Upper lobe of left lung (tissue), 6 donors: ENCODE measurements at regions not wholly inside any gene's neighbourhood (a gene's known extent, or its start where the extent isn't known, plus 50 kb on each side); places are given as distances from the start of the nearest gene placed in this dataset.

ENCODE experiments used
- ATAC-seq, 2 donors: fragments of 200-7000 bp; cut with Tn5 transposase; one replicate each; pipeline ENCODE4 v1.9.1; 2022; ENCODE audit warnings: mild to moderate bottlenecking in 2 of 2, moderate library complexity in 2 of 2; ENCODE audit not compliant: low FRiP score in 2 of 2
- DNase-seq, 2 donors: peaks; one replicate each; pipeline ENCODE4 v3.0.0-alpha.2; 2019 to 2020
- H3K27ac ChIP-seq, 4 donors: fragments of 200-600 bp; sonication (generic); one replicate each; pipeline ENCODE4 v1.5.1; 2016 to 2019
- H3K27me3 ChIP-seq, 4 donors: fragments of 200-600 bp; sonication (generic); one replicate each; pipeline ENCODE4 v1.5.1; 2017 to 2019
- H3K36me3 ChIP-seq, 4 donors: fragments of 200-600 bp; sonication (generic); one replicate each; pipeline ENCODE4 v1.5.1; 2016 to 2019
- H3K4me1 ChIP-seq, 4 donors: fragments of 200-600 bp; sonication (generic); one replicate each; pipeline ENCODE4 v1.5.1; 2018 to 2019
- H3K4me3 ChIP-seq, 4 donors: fragments of 200-600 bp; sonication (generic); one replicate each; pipeline ENCODE4 v1.5.1; 2017 to 2019; ENCODE audit warnings: mild to moderate bottlenecking in 2 of 4, moderate library complexity in 1 of 4
- H3K9me3 ChIP-seq, 4 donors: fragments of 200-600 bp; sonication (generic); one replicate each; pipeline ENCODE4 v1.5.1; 2018 to 2019
- CTCF ChIP-seq, 6 experiments: fragments of 450-650 bp in 4 of 6; fragments of 200-600 bp in 2 of 6; sonication (generic) in 2 of 6; IDR thresholded peaks; one replicate each; pipeline ENCODE4 v1.5.1; 2016 to 2019; ENCODE audit warnings: antibody characterized with exemption in 6 of 6
- EP300 ChIP-seq, 4 donors: sonication (generic); formaldehyde crosslinking; IDR thresholded peaks; one replicate each; pipeline ENCODE4 v1.5.1; 2017; ENCODE audit warnings: antibody characterized with exemption in 4 of 4, control low read depth in 2 of 4
- POLR2A ChIP-seq, 4 donors: fragments of 450-650 bp; IDR thresholded peaks; one replicate each; pipeline ENCODE4 v1.5.1; 2016 to 2017; ENCODE audit warnings: antibody characterized with exemption in 4 of 4, mild to moderate bottlenecking in 2 of 4
- POLR2AphosphoS5 ChIP-seq, 2 donors: sonication (generic); formaldehyde crosslinking; IDR thresholded peaks; one replicate each; pipeline ENCODE4 v1.5.1; 2017; ENCODE audit warnings: antibody characterized with exemption in 2 of 2
- whole genome bisulfite sequencing, 2 donors: methylation state at CpG; one replicate each; pipeline ENCODE4 v1.1.5; 2017 to 2018; 5-methylcytosine and 5-hydroxymethylcytosine counted together
- donor health status: DM: no; HTN: no; CAD: no; lungs with moderate emphysema.
- donor health status: DM: no; HTN: yes; CAD: no; lungs with severe emphysema.

- H3K4me1 ChIP-seq, result no peaks in the 10 kb centered on the region
- H3K27me3 ChIP-seq, result no peaks in the 10 kb centered on the region
- TF ChIP-seq EP300 (IDR thresholded peaks at IDR 0.05) (no peak), POLR2A (IDR thresholded peaks at IDR 0.05) (no peak), CTCF (IDR thresholded peaks at IDR 0.05) (no peak), POLR2AphosphoS5 (IDR thresholded peaks at IDR 0.05) (no peak)
- H3K4me3 ChIP-seq, result no peak overlapping the region
- no peak for DNase-seq
- no peaks in the 10 kb centered on the region for H3K9me3 ChIP-seq
- no peak overlapping the region for H3K27ac ChIP-seq
- WGBS, 2 donors, result 52 to 67% methylated on average over 2 of the region's 2 CpGs
- H3K36me3 ChIP-seq, result no peaks in the 10 kb centered on the region
- no peak for ATAC-seq
Observed at GRCh38 chr6:95128947-95129346, 448.4 kb upstream of the MANEA start.

- H3K9me3 ChIP-seq, result no peaks in the 10 kb centered on the region
- WGBS, 2 donors, result 32 to 34% methylated on average over 5 of the region's 5 CpGs
- H3K36me3 ChIP-seq, result no peaks in the 10 kb centered on the region
- peak in 1 of 6 experiments; percentile 10 for TF ChIP-seq CTCF (IDR thresholded peaks at IDR 0.05)
- no peak for TF ChIP-seq POLR2A (IDR thresholded peaks at IDR 0.05)
- no peak overlapping the region for H3K4me3 ChIP-seq
- no peaks in the 10 kb centered on the region for H3K27me3 ChIP-seq
- DNase-seq, result no peak
- H3K27ac ChIP-seq, result no peak overlapping the region
- no peak for ATAC-seq
- no peaks in the 10 kb centered on the region for H3K4me1 ChIP-seq
Observed at GRCh38 chr6:95133578-95133977, 443.8 kb upstream of the MANEA start.

- Histone ChIP-seq H3K27me3 (no peaks in the 10 kb centered on the region), H3K9me3 (no peaks in the 10 kb centered on the region), H3K27ac (no peak overlapping the region), H3K4me3 (no peak overlapping the region), H3K4me1 (no peaks in the 10 kb centered on the region), H3K36me3 (no peaks in the 10 kb centered on the region)
- TF ChIP-seq CTCF (IDR thresholded peaks at IDR 0.05), result no peak
- no peak for TF ChIP-seq POLR2A (IDR thresholded peaks at IDR 0.05)
- TF ChIP-seq POLR2AphosphoS5 (IDR thresholded peaks at IDR 0.05), result no peak
- no peak for TF ChIP-seq EP300 (IDR thresholded peaks at IDR 0.05)
- no peak for DNase-seq
- no peak for ATAC-seq
- 79 to 91% methylated on average over 1 of the region's 1 CpG for WGBS, 2 donors
Observed at GRCh38 chr6:95135182-95135581, 442.2 kb upstream of the MANEA start.

GRCh38 chr6:95142101-95142500 is 435.2 kb upstream of the MANEA start:
- Histone ChIP-seq H3K4me1 (no peaks in the 10 kb centered on the region), H3K9me3 (no peaks in the 10 kb centered on the region), H3K27me3 (no peaks in the 10 kb centered on the region), H3K36me3 (no peaks in the 10 kb centered on the region), H3K27ac (no peak overlapping the region), H3K4me3 (no peak overlapping the region)
- ATAC-seq (no peak), DNase-seq (no peak)
- WGBS, 2 donors, result 92 to 93% methylated on average over 2 of the region's 2 CpGs
- TF ChIP-seq CTCF (IDR thresholded peaks at IDR 0.05) (no peak), EP300 (IDR thresholded peaks at IDR 0.05) (no peak)

- DNase-seq (no peak), ATAC-seq (no peak)
- Histone ChIP-seq H3K4me3 (no peak overlapping the region), H3K27me3 (no peaks in the 10 kb centered on the region), H3K27ac (no peak overlapping the region), H3K9me3 (no peaks in the 10 kb centered on the region), H3K36me3 (no peaks in the 10 kb centered on the region), H3K4me1 (no peaks in the 10 kb centered on the region)
- WGBS, 2 donors, result 85 to 89% methylated on average over 1 of the region's 1 CpG
- TF ChIP-seq POLR2AphosphoS5 (IDR thresholded peaks at IDR 0.05) (no peak), CTCF (IDR thresholded peaks at IDR 0.05) (no peak), POLR2A (IDR thresholded peaks at IDR 0.05) (no peak), EP300 (IDR thresholded peaks at IDR 0.05) (no peak)
Observed at GRCh38 chr6:95142661-95143335, 434.5 kb upstream of the MANEA start.
